ENCODE measurements at regions not wholly inside any gene's neighbourhood (a gene's known extent, or its start where the extent isn't known, plus 50 kb on each side); places are given as distances from the start of the nearest gene placed in this dataset.
"Not testable (repeated sequence)": the region's sequence is repeated elsewhere in the genome, so short reads cannot be mapped to it uniquely, and the experiment has no call there.

GRCh38 chr2:154978710-154979109, 280.2 kb downstream of the KCNJ3 start:
- DNase-seq = no peak

- DNase-seq = no peak
Observed at GRCh38 chr2:154978244-154978643, 279.7 kb downstream of the KCNJ3 start.

GRCh38 chr2:154974041-154974440, 275.5 kb downstream of the KCNJ3 start:
- DNase-seq = no peak

- peak; percentile 23 for DNase-seq
Observed at GRCh38 chr2:154963511-154963910, 265.0 kb downstream of the KCNJ3 start.

GRCh38 chr2:154961676-154962075, 263.2 kb downstream of the KCNJ3 start:
- DNase-seq = no peak

- no peak for DNase-seq
Observed at GRCh38 chr2:154960802-154961583, 262.5 kb downstream of the KCNJ3 start.

- peak; percentile 28 for DNase-seq
Observed at GRCh38 chr2:154952346-154952980, 254.0 kb downstream of the KCNJ3 start.

- not testable (repeated sequence) for DNase-seq
Observed at GRCh38 chr2:154947416-154947815, 248.9 kb downstream of the KCNJ3 start.

- no peak for DNase-seq
Observed at GRCh38 chr2:154945984-154946383, 247.5 kb downstream of the KCNJ3 start.

- no peak for DNase-seq
Observed at GRCh38 chr2:154941379-154941778, 242.9 kb downstream of the KCNJ3 start.

- no peak for DNase-seq
Observed at GRCh38 chr2:154934213-154934612, 235.7 kb downstream of the KCNJ3 start.

GRCh38 chr2:154924531-154924930, 226.0 kb downstream of the KCNJ3 start:
- DNase-seq = no peak

GRCh38 chr2:154914561-154914960, 216.1 kb downstream of the KCNJ3 start:
- DNase-seq = peak; percentile 5

GRCh38 chr2:154912215-154912614, 213.7 kb downstream of the KCNJ3 start:
- peak; percentile 92 for DNase-seq

- DNase-seq = peak; percentile 51
Observed at GRCh38 chr2:154911729-154912128, 213.2 kb downstream of the KCNJ3 start.

- DNase-seq = no peak
Observed at GRCh38 chr2:154910701-154911100, 212.2 kb downstream of the KCNJ3 start.

- DNase-seq = no peak
Observed at GRCh38 chr2:154908327-154908726, 209.8 kb downstream of the KCNJ3 start.
